ENCODE measurements at regions not wholly inside any gene's neighbourhood (a gene's known extent, or its start where the extent isn't known, plus 50 kb on each side); places are given as distances from the start of the nearest gene placed in this dataset.

- no peak overlapping the region for H3K27ac ChIP-seq
- TF ChIP-seq CTCF (IDR thresholded peaks at IDR 0.05) = no peak
- ATAC-seq = no peak
- intact Hi-C loops (cut with DNase I) = no loop called here
- DNase-seq = no peak
- peaks cover 11% of the 10 kb centered on the region for H3K27me3 ChIP-seq (ENCODE audit: low read depth)
- H3K4me1 ChIP-seq = no peaks in the 10 kb centered on the region
- H3K36me3 ChIP-seq = no peaks in the 10 kb centered on the region
- H3K4me3 ChIP-seq = no peak overlapping the region
- H3K9me3 ChIP-seq = no peaks in the 10 kb centered on the region
Measured at GRCh38 chr11:44398266-44399030, 88.5 kb upstream of the ALX4 start.

GRCh38 chr11:44399968-44400367 is 90.0 kb upstream of the ALX4 start:
- Histone ChIP-seq H3K9me3 (no peaks in the 10 kb centered on the region), H3K36me3 (no peaks in the 10 kb centered on the region), H3K4me1 (no peaks in the 10 kb centered on the region), H3K4me3 (no peak overlapping the region), H3K27me3 (ENCODE audit: low read depth) (peaks cover 11% of the 10 kb centered on the region), H3K27ac (no peak overlapping the region)
- ATAC-seq (no peak), DNase-seq (no peak)
- intact Hi-C loops (cut with DNase I) = no loop called here
- TF ChIP-seq CTCF (IDR thresholded peaks at IDR 0.05) = no peak

GRCh38 chr11:44400431-44400830 is 90.5 kb upstream of the ALX4 start:
- no peak for TF ChIP-seq CTCF (IDR thresholded peaks at IDR 0.05)
- Histone ChIP-seq H3K4me1 (no peaks in the 10 kb centered on the region), H3K36me3 (no peaks in the 10 kb centered on the region), H3K27ac (no peak overlapping the region), H3K4me3 (no peak overlapping the region), H3K9me3 (no peaks in the 10 kb centered on the region), H3K27me3 (ENCODE audit: low read depth) (peaks cover 11% of the 10 kb centered on the region)
- intact Hi-C loops (cut with DNase I) = no loop called here
- DNase-seq = no peak
- ATAC-seq = no peak

GRCh38 chr11:44402466-44403075 is 92.6 kb upstream of the ALX4 start:
- intact Hi-C loops (cut with DNase I) = no loop called here
- no peak for TF ChIP-seq CTCF (IDR thresholded peaks at IDR 0.05)
- Histone ChIP-seq H3K27ac (no peak overlapping the region), H3K4me3 (no peak overlapping the region), H3K27me3 (ENCODE audit: low read depth) (peaks cover 19% of the 10 kb centered on the region), H3K4me1 (no peaks in the 10 kb centered on the region), H3K36me3 (no peaks in the 10 kb centered on the region), H3K9me3 (no peaks in the 10 kb centered on the region)
- ATAC-seq (no peak), DNase-seq (no peak)

- DNase-seq (no peak), ATAC-seq (no peak)
- H3K4me3 ChIP-seq = no peak overlapping the region
- H3K4me1 ChIP-seq = no peaks in the 10 kb centered on the region
- no peak overlapping the region for H3K27ac ChIP-seq
- peaks cover 16% of the 10 kb centered on the region for H3K27me3 ChIP-seq (ENCODE audit: low read depth)
- TF ChIP-seq CTCF (IDR thresholded peaks at IDR 0.05) = no peak
- H3K9me3 ChIP-seq = no peaks in the 10 kb centered on the region
- intact Hi-C loops (cut with DNase I) = no loop called here
- H3K36me3 ChIP-seq = no peaks in the 10 kb centered on the region
Measured at GRCh38 chr11:44403176-44403575, 93.2 kb upstream of the ALX4 start.
